Thyroid gland (tissue), 4 donors: ENCODE measurements at regions not wholly inside any gene's neighbourhood (a gene's known extent, or its start where the extent isn't known, plus 50 kb on each side); places are given as distances from the start of the nearest gene placed in this dataset.

ENCODE experiments used
- CTCF ChIP-seq, 6 experiments: fragments of 200-600 bp in 3 of 6; fragments of 450-650 bp in 3 of 6; sonication (generic) in 3 of 6; IDR thresholded peaks; one replicate each; pipeline ENCODE4 v1.5.1; 2016 to 2019; ENCODE audit warnings: antibody characterized with exemption in 6 of 6, mild to moderate bottlenecking in 2 of 6, inconsistent platforms in 1 of 6, moderate library complexity in 1 of 6
- POLR2A ChIP-seq, 2 donors: fragments of 450-650 bp; IDR thresholded peaks; one replicate each; pipeline ENCODE4 v1.6.1; 2017; ENCODE audit warnings: antibody characterized with exemption in 2 of 2, mild to moderate bottlenecking in 2 of 2, moderate library complexity in 1 of 2

DNA sequence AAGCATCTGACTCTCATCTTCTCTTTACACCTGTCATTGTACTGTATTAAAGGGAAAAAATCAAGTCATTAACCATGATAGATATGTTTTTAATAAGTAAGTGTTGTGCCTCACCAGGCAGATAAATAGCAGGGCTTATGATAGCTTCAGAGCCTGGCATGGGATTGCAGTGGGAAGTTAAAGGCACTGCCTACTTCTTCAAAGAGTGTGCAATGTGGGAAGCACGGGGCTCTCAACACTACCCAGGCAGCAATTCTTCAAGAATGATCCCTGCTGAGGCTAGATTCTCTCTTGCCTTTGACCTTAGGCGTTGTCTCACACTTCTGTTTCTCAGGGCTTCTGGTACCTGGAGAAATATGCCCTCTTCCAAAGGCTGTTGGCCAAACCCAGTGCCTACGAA is 297.3 kb downstream of the MAF start:
- TF ChIP-seq POLR2A (IDR thresholded peaks at IDR 0.05), result no peak
- no peak for TF ChIP-seq CTCF (IDR thresholded peaks at IDR 0.05)
